ENCODE measurements at regions not wholly inside any gene's neighbourhood (a gene's known extent, or its start where the extent isn't known, plus 50 kb on each side); places are given as distances from the start of the nearest gene placed in this dataset.

DNA sequence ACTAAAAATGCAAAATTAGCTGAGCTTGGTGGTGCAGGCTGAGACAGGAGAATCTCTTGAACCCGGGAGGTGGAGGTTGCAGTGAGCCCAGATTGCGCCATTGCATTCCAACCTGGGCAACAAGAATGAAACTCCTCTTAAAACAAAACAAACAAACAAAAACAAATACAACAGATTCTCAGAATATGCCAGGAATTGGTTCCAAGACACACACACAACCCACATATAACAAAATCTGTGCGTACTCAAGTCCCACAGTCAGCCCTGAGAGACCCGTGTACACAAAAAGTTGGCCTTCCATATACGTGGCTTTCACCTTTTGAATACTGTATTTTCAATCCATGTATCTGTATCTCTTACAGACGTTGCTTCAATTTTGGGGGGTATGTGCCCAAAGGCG lies 98.9 kb upstream of the MARCKS start:
- Histone ChIP-seq H3K27me3 (ENCODE audit: control insufficient read depth, insufficient read depth, low read length) (no peaks in the 10 kb centered on the region), H3K79me2 (no peaks in the 10 kb centered on the region), H3K9ac (no peak overlapping the region), H3K27ac (no peak overlapping the region), H2AFZ (no peak overlapping the region), H3K4me3 (ENCODE audit: low read depth, low read length) (no peak overlapping the region), H3K9me3 (ENCODE audit: control insufficient read depth, low read length) (no peaks in the 10 kb centered on the region), H3K4me1 (no peaks in the 10 kb centered on the region), H3K4me2 (ENCODE audit: low read length) (no peak overlapping the region), H3K36me3 (ENCODE audit: control insufficient read depth, insufficient read depth, low read length) (no peaks in the 10 kb centered on the region)
- TF ChIP-seq, protein P1, sequence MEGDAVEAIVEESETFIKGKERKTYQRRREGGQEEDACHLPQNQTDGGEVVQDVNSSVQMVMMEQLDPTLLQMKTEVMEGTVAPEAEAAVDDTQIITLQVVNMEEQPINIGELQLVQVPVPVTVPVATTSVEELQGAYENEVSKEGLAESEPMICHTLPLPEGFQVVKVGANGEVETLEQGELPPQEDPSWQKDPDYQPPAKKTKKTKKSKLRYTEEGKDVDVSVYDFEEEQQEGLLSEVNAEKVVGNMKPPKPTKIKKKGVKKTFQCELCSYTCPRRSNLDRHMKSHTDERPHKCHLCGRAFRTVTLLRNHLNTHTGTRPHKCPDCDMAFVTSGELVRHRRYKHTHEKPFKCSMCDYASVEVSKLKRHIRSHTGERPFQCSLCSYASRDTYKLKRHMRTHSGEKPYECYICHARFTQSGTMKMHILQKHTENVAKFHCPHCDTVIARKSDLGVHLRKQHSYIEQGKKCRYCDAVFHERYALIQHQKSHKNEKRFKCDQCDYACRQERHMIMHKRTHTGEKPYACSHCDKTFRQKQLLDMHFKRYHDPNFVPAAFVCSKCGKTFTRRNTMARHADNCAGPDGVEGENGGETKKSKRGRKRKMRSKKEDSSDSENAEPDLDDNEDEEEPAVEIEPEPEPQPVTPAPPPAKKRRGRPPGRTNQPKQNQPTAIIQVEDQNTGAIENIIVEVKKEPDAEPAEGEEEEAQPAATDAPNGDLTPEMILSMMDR (IDR thresholded peaks at IDR 0.05), result no peak

DNA sequence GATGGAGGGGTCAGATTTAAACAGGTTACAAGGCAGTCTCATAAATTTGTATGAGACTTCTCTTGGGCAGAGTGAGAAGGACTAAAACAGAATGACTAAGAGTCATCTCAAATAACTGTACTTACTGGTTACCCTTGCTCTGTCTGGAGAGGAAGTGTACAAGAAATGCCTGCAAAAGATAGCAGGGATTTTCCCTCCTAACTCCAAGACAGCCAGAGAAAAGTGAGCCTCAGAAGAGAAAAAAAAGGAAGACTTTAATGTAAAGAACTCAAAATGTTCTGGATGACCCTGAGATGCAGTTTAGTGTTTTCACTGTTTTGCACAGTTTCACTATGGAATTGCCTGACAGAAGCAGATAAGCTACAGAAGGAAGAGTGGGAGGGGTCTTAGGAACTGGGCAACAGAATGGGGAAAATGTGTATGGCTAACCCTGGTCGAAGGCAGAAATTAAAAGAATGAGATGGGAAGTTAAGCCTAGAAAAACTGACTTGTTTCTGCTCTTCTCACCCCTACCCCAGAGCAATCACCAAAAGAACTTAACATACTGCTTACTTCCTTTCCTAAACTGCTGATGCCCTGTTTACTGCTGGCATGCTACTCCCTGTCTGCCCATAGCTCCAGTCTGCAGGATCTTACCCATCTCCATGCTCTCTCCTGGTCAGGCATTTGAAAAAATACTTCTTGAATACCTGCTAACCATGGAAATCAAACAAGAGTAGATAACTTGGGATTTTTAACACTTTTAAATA lies 98.1 kb upstream of the MARCKS start:
- Histone ChIP-seq H3K36me3 (ENCODE audit: control insufficient read depth, insufficient read depth, low read length) (no peaks in the 10 kb centered on the region), H3K27ac (no peak overlapping the region), H2AFZ (peak overlapping the region; percentile 16), H3K27me3 (ENCODE audit: control insufficient read depth, insufficient read depth, low read length) (no peaks in the 10 kb centered on the region), H3K9me3 (ENCODE audit: control insufficient read depth, low read length) (no peaks in the 10 kb centered on the region), H3K4me3 (ENCODE audit: low read depth, low read length) (no peak overlapping the region), H3K4me1 (no peaks in the 10 kb centered on the region), H3K4me2 (ENCODE audit: low read length) (no peak overlapping the region), H3K79me2 (no peaks in the 10 kb centered on the region), H3K9ac (no peak overlapping the region)
- TF ChIP-seq, protein P1 (IDR thresholded peaks at IDR 0.05), result no peak

DNA sequence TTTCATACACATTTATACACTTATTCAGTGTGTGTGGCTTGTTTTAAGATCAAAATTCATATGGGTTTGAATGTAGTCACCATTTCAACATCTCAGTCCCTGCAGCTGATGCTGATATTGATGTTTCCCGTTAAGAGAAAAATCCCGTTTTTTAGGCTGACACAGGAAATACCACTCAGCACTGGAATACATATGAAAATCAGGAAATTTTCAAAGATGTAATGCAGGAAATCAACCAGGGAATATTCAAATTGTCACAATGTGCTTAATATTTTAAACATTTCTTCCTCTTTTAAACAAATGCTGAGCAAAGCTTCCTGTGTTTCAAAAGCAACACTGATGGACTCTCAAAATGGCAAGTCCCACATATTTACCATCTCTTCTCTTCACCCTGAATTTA lies 94.5 kb upstream of the MARCKS start:
- H3K27me3 ChIP-seq (ENCODE audit: control insufficient read depth, insufficient read depth, low read length), result no peaks in the 10 kb centered on the region
- H3K9ac ChIP-seq, result no peak overlapping the region
- TF ChIP-seq, protein P1 (IDR thresholded peaks at IDR 0.05), result no peak
- no peaks in the 10 kb centered on the region for H3K4me1 ChIP-seq
- H3K9me3 ChIP-seq (ENCODE audit: control insufficient read depth, low read length), result no peaks in the 10 kb centered on the region
- no peaks in the 10 kb centered on the region for H3K79me2 ChIP-seq
- no peak overlapping the region for H3K4me2 ChIP-seq (ENCODE audit: low read length)
- no peak overlapping the region for H3K27ac ChIP-seq
- H2AFZ ChIP-seq, result peak overlapping the region; percentile 13
- no peak overlapping the region for H3K4me3 ChIP-seq (ENCODE audit: low read depth, low read length)
- H3K36me3 ChIP-seq (ENCODE audit: control insufficient read depth, insufficient read depth, low read length), result no peaks in the 10 kb centered on the region

DNA sequence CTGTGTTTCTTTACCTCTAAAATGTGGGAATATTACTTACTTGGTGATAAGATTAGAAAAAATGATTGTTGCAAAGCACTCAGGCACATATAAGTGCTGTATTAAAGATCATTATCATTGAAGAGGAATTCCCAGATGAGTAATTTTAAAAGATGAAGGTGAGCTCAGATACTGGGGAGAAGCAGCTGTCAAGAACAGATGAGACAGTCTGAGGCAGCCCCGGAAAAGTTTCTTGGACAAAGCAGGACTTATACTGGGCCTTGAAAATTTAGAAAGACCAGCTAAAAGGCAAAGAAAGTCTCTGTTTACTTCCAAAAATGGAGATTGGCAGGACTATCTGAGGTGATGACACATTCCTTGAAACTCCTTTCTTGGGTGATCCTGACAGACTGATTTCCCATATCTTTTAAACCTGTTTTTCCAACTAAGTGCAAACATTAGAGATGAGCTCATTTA lies 93.8 kb upstream of the MARCKS start:
- no peaks in the 10 kb centered on the region for H3K4me1 ChIP-seq
- H3K9ac ChIP-seq, result no peak overlapping the region
- TF ChIP-seq, protein P1 (IDR thresholded peaks at IDR 0.05), result no peak
- H3K79me2 ChIP-seq, result no peaks in the 10 kb centered on the region
- no peak overlapping the region for H3K27ac ChIP-seq
- no peaks in the 10 kb centered on the region for H3K9me3 ChIP-seq (ENCODE audit: control insufficient read depth, low read length)
- H2AFZ ChIP-seq, result peak overlapping the region; percentile 13
- H3K36me3 ChIP-seq (ENCODE audit: control insufficient read depth, insufficient read depth, low read length), result no peaks in the 10 kb centered on the region
- H3K4me2 ChIP-seq (ENCODE audit: low read length), result no peak overlapping the region
- no peak overlapping the region for H3K4me3 ChIP-seq (ENCODE audit: low read depth, low read length)
- no peaks in the 10 kb centered on the region for H3K27me3 ChIP-seq (ENCODE audit: control insufficient read depth, insufficient read depth, low read length)

DNA sequence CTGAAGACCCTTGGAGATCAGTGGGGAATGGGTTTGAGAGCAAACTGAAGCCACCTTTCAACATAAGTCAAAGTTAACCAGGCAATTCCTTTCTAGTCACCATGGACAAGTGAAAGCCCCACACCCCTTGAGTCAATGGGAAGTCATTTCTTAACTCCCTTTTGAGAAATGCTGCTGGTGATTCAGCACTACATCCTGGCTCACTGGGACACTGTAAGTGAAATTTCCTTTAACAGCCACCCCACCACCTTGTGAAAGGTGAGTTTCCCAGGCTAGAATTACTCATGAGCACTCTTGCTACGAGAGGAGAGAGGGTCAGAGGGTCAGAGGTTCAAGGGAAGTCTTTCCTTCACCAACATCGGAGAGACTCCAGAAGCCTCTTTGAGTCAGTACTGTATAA lies 93.3 kb upstream of the MARCKS start:
- Histone ChIP-seq H3K4me2 (ENCODE audit: low read length) (no peak overlapping the region), H3K27me3 (ENCODE audit: control insufficient read depth, insufficient read depth, low read length) (no peaks in the 10 kb centered on the region), H3K36me3 (ENCODE audit: control insufficient read depth, insufficient read depth, low read length) (no peaks in the 10 kb centered on the region), H3K4me3 (ENCODE audit: low read depth, low read length) (no peak overlapping the region), H3K27ac (no peak overlapping the region), H3K9ac (no peak overlapping the region), H2AFZ (no peak overlapping the region), H3K79me2 (no peaks in the 10 kb centered on the region), H3K9me3 (ENCODE audit: control insufficient read depth, low read length) (no peaks in the 10 kb centered on the region), H3K4me1 (no peaks in the 10 kb centered on the region)
- TF ChIP-seq, protein P1 (IDR thresholded peaks at IDR 0.05), result no peak
